ENCODE measurements at regions not wholly inside any gene's neighbourhood (a gene's known extent, or its start where the extent isn't known, plus 50 kb on each side); places are given as distances from the start of the nearest gene placed in this dataset.
"Not testable (repeated sequence)": the region's sequence is repeated elsewhere in the genome, so short reads cannot be mapped to it uniquely, and the experiment has no call there.

DNA sequence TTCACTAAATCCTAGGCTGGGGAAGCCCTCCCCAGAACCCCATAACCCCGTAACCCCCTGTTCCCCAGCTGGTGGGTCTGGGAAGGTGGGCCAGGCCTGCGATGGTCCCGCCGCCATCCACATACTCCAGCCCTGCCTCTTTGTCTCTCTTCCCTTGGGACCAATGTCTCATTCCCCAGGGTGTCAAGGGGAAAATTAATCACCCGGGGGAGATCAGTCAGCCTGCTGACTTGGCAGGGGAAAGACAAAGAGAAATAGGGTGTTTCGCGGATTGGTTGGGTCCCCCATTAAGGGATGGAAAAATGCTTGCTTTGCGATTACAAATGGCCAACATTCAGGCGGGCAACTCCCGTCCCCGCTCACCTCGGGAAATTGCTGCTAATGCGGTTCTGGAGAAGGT lies 60.6 kb upstream of the LHX5 start:
- peaks cover 10 to 22% (median 20%) of the 10 kb centered on the region in 3 donors for H3K27me3 Mint-ChIP-seq (ENCODE audit: low read depth in 3 of 3)
- H3K4me3 ChIP-seq (replicated peaks in 1 of 3; ENCODE audit: low read depth in 2 of 3, low read length in 3 of 3): no peak overlapping the region

DNA sequence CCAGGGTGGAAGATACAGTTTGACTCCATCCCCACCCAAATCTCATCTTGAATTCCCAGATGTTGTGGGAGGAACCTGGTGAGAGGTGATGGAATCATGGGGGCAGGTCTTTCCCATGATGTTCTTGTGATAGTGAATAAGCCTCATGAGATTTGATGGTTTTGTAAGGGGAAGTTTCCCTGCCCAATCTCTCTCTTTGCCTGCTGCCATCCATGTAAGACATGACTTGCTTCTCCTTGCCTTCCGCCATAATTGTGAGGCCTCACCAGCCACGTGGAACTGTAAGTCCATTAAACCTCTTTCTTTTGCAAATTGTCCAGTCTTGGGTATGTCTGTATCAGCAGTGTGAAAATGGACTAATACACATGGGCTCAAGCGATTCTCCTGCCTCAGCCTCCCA lies 59.4 kb upstream of the LHX5 start:
- intact Hi-C loops (cut with micrococcal nuclease); H3K9me3 Mint-ChIP-seq; H3K4me3 ChIP-seq (replicated peaks in 1 of 3; ENCODE audit: low read depth in 2 of 3, low read length in 3 of 3); H3K4me1 Mint-ChIP-seq; DNase-seq; H2AFZ ChIP-seq (ENCODE audit: insufficient read depth, low read depth, low read length, poor library complexity, severe bottlenecking); H3K27ac Mint-ChIP-seq; H3K4me1 ChIP-seq (ENCODE audit: control insufficient read depth in 1 of 2, insufficient read depth in 2 of 2, low read length in 2 of 2); H4K20me1 ChIP-seq (ENCODE audit: insufficient read depth, low read length); H3K36me3 Mint-ChIP-seq; H3K9ac ChIP-seq (ENCODE audit: insufficient read depth, low read length, poor library complexity, severe bottlenecking); H3K4me2 ChIP-seq (replicated peaks; ENCODE audit: extremely low read depth, low read length, poor library complexity, severe bottlenecking); H3K9me3 ChIP-seq (replicated peaks in 1 of 2; ENCODE audit: control insufficient read depth in 1 of 2, insufficient read depth in 1 of 2, low read length in 2 of 2); H3K4me3 Mint-ChIP-seq; H3K27me3 ChIP-seq (ENCODE audit: control insufficient read depth in 2 of 2, insufficient read depth in 2 of 2, low read length in 2 of 2); H3K27ac ChIP-seq (ENCODE audit: low read depth in 1 of 2, low read length in 2 of 2); H3K79me2 ChIP-seq (ENCODE audit: insufficient read depth, low read length); H3K36me3 ChIP-seq (replicated peaks in 1 of 2; ENCODE audit: control insufficient read depth in 1 of 2, insufficient read depth in 2 of 2, low read length in 2 of 2): not testable (repeated sequence)
- peaks cover 9 to 26% (median 20%) of the 10 kb centered on the region in 3 donors for H3K27me3 Mint-ChIP-seq (ENCODE audit: low read depth in 3 of 3)
- no CpG with 5 or more reads among the region's 3 CpGs for WGBS (ENCODE audit: insufficient coverage)

More for the DNA sequence above, 60.6 kb upstream of the LHX5 start:
- H3K4me2 ChIP-seq (replicated peaks; ENCODE audit: extremely low read depth, low read length, poor library complexity, severe bottlenecking): no peak overlapping the region
- no peak overlapping the region for H3K27ac Mint-ChIP-seq
- no peaks in the 10 kb centered on the region for H4K20me1 ChIP-seq (ENCODE audit: insufficient read depth, low read length)
- H3K36me3 Mint-ChIP-seq: no peaks in the 10 kb centered on the region
- no peaks in the 10 kb centered on the region for H3K9me3 ChIP-seq (replicated peaks in 1 of 2; ENCODE audit: control insufficient read depth in 1 of 2, insufficient read depth in 1 of 2, low read length in 2 of 2)
- H2AFZ ChIP-seq (ENCODE audit: insufficient read depth, low read depth, low read length, poor library complexity, severe bottlenecking): no peak overlapping the region
- peaks cover 0 to 3% (median 0%) of the 10 kb centered on the region in 7 donors for H3K9me3 Mint-ChIP-seq
- no peak overlapping the region for H3K27ac ChIP-seq (ENCODE audit: low read depth in 1 of 2, low read length in 2 of 2)
- intact Hi-C loops (cut with micrococcal nuclease): no loop called here
- no peaks in the 10 kb centered on the region for H3K36me3 ChIP-seq (replicated peaks in 1 of 2; ENCODE audit: control insufficient read depth in 1 of 2, insufficient read depth in 2 of 2, low read length in 2 of 2)
- H3K4me3 Mint-ChIP-seq: no peak overlapping the region
- H3K4me1 ChIP-seq (ENCODE audit: control insufficient read depth in 1 of 2, insufficient read depth in 2 of 2, low read length in 2 of 2): no peaks in the 10 kb centered on the region
- no peaks in the 10 kb centered on the region for H3K79me2 ChIP-seq (ENCODE audit: insufficient read depth, low read length)
- H3K27me3 ChIP-seq (ENCODE audit: control insufficient read depth in 2 of 2, insufficient read depth in 2 of 2, low read length in 2 of 2): peaks cover 0 to 3% of the 10 kb centered on the region in 2 donors
- H3K9ac ChIP-seq (ENCODE audit: insufficient read depth, low read length, poor library complexity, severe bottlenecking): no peak overlapping the region
- no peak for DNase-seq
- no peaks in the 10 kb centered on the region for H3K4me1 Mint-ChIP-seq
- no peak for TF ChIP-seq CTCF (IDR thresholded peaks at IDR 0.05)
- WGBS (ENCODE audit: insufficient coverage): 84% methylated on average over 9 of the region's 13 CpGs

Measured in CD14-positive monocyte (primary cell).